Stomach smooth muscle (tissue), 2 donors: ENCODE measurements at regions not wholly inside any gene's neighbourhood (a gene's known extent, or its start where the extent isn't known, plus 50 kb on each side); places are given as distances from the start of the nearest gene placed in this dataset.

Experiments
- H3K27ac ChIP-seq: one replicate; pipeline ENCODE4 v1.7.0; 2013; ENCODE audit warnings: mild to moderate bottlenecking, low read length, inconsistent platforms
- H3K27me3 ChIP-seq, 2 donors: one replicate each; pipeline ENCODE4 v1.7.0; 2013; ENCODE audit warnings: low read length in 2 of 2; ENCODE audit not compliant: insufficient read depth in 2 of 2, control insufficient read depth in 1 of 2
- H3K36me3 ChIP-seq, 2 donors: one replicate each; pipeline ENCODE4 v1.7.0; 2013; ENCODE audit warnings: low read length in 2 of 2; ENCODE audit not compliant: control insufficient read depth in 2 of 2, insufficient read depth in 2 of 2
- H3K4me1 ChIP-seq: one replicate; pipeline ENCODE4 v1.7.0; 2013; ENCODE audit warnings: low read length; ENCODE audit not compliant: control insufficient read depth, insufficient read depth
- H3K4me3 ChIP-seq, 2 donors: one replicate each; pipeline ENCODE4 v1.7.0; 2013; ENCODE audit warnings: low read length in 2 of 2
- H3K9ac ChIP-seq, 2 donors: one replicate each; pipeline ENCODE4 v1.7.0; 2013; ENCODE audit warnings: low read length in 2 of 2, mild to moderate bottlenecking in 1 of 2
- H3K9me3 ChIP-seq, 2 donors: one replicate each; pipeline ENCODE4 v1.7.0; 2013; ENCODE audit warnings: low read length in 2 of 2; ENCODE audit not compliant: control insufficient read depth in 2 of 2
- donor health status: healthy.
- donor health status: Pancreatic carcinoma.

GRCh38 chr14:51561141-51561540 is 90.6 kb upstream of the FRMD6 start:
- Histone ChIP-seq H3K4me3 (no peak overlapping the region), H3K9ac (no peak overlapping the region), H3K27ac (no peak overlapping the region), H3K27me3 (no peaks in the 10 kb centered on the region), H3K9me3 (no peaks in the 10 kb centered on the region), H3K36me3 (no peaks in the 10 kb centered on the region), H3K4me1 (peaks cover 3% of the 10 kb centered on the region)

GRCh38 chr14:51562816-51563215 is 88.9 kb upstream of the FRMD6 start:
- H3K9ac ChIP-seq, result no peak overlapping the region
- no peaks in the 10 kb centered on the region for H3K27me3 ChIP-seq
- H3K4me1 ChIP-seq, result peaks cover 3% of the 10 kb centered on the region
- no peak overlapping the region for H3K27ac ChIP-seq
- H3K4me3 ChIP-seq, result no peak overlapping the region
- H3K36me3 ChIP-seq, result no peaks in the 10 kb centered on the region
- no peaks in the 10 kb centered on the region for H3K9me3 ChIP-seq

- no peaks in the 10 kb centered on the region for H3K36me3 ChIP-seq
- H3K27me3 ChIP-seq, result no peaks in the 10 kb centered on the region
- H3K27ac ChIP-seq, result no peak overlapping the region
- no peaks in the 10 kb centered on the region for H3K9me3 ChIP-seq
- no peak overlapping the region for H3K4me3 ChIP-seq
- no peak overlapping the region for H3K9ac ChIP-seq
- H3K4me1 ChIP-seq, result peaks cover 3% of the 10 kb centered on the region
Measured at GRCh38 chr14:51563560-51563959, 88.2 kb upstream of the FRMD6 start.

GRCh38 chr14:51564460-51564859 is 87.2 kb upstream of the FRMD6 start:
- Histone ChIP-seq H3K36me3 (no peaks in the 10 kb centered on the region), H3K4me3 (no peak overlapping the region), H3K4me1 (peaks cover 4% of the 10 kb centered on the region), H3K9me3 (no peaks in the 10 kb centered on the region), H3K27me3 (no peaks in the 10 kb centered on the region), H3K27ac (no peak overlapping the region), H3K9ac (no peak overlapping the region)

GRCh38 chr14:51564986-51565604 is 86.6 kb upstream of the FRMD6 start:
- H3K9me3 ChIP-seq, result no peaks in the 10 kb centered on the region
- H3K27me3 ChIP-seq, result no peaks in the 10 kb centered on the region
- H3K4me1 ChIP-seq, result peaks cover 4% of the 10 kb centered on the region
- H3K36me3 ChIP-seq, result no peaks in the 10 kb centered on the region
- H3K9ac ChIP-seq, result no peak overlapping the region
- no peak overlapping the region for H3K4me3 ChIP-seq
- no peak overlapping the region for H3K27ac ChIP-seq

GRCh38 chr14:51566831-51567582 is 84.7 kb upstream of the FRMD6 start:
- no peaks in the 10 kb centered on the region for H3K27me3 ChIP-seq
- H3K4me3 ChIP-seq, result no peak overlapping the region
- no peak overlapping the region for H3K9ac ChIP-seq
- H3K4me1 ChIP-seq, result peaks cover 4% of the 10 kb centered on the region
- no peaks in the 10 kb centered on the region for H3K9me3 ChIP-seq
- H3K27ac ChIP-seq, result no peak overlapping the region
- no peaks in the 10 kb centered on the region for H3K36me3 ChIP-seq

GRCh38 chr14:51568366-51568765 is 83.3 kb upstream of the FRMD6 start:
- Histone ChIP-seq H3K9ac (no peak overlapping the region), H3K27me3 (no peaks in the 10 kb centered on the region), H3K4me1 (peaks cover 4% of the 10 kb centered on the region), H3K9me3 (no peaks in the 10 kb centered on the region), H3K27ac (no peak overlapping the region), H3K36me3 (no peaks in the 10 kb centered on the region), H3K4me3 (no peak overlapping the region)

GRCh38 chr14:51573607-51574006 is 78.1 kb upstream of the FRMD6 start:
- peaks cover 3% of the 10 kb centered on the region for H3K4me1 ChIP-seq
- no peaks in the 10 kb centered on the region for H3K27me3 ChIP-seq
- H3K9ac ChIP-seq, result no peak overlapping the region

GRCh38 chr14:51574009-51574408 is 77.7 kb upstream of the FRMD6 start:
- H3K9ac ChIP-seq, result no peak overlapping the region
- no peak overlapping the region for H3K4me3 ChIP-seq
- H3K27ac ChIP-seq, result no peak overlapping the region
- H3K9me3 ChIP-seq, result no peaks in the 10 kb centered on the region
- no peaks in the 10 kb centered on the region for H3K36me3 ChIP-seq
- H3K4me1 ChIP-seq, result no peaks in the 10 kb centered on the region
- H3K27me3 ChIP-seq, result no peaks in the 10 kb centered on the region

More at GRCh38 chr14:51573607-51574006, 78.1 kb upstream of the FRMD6 start:
- Histone ChIP-seq H3K36me3 (no peaks in the 10 kb centered on the region), H3K4me3 (no peak overlapping the region), H3K27ac (no peak overlapping the region), H3K9me3 (no peaks in the 10 kb centered on the region)

GRCh38 chr14:51575349-51576116 is 76.2 kb upstream of the FRMD6 start:
- Histone ChIP-seq H3K27me3 (no peaks in the 10 kb centered on the region), H3K36me3 (no peaks in the 10 kb centered on the region), H3K4me3 (no peak overlapping the region), H3K27ac (no peak overlapping the region), H3K9me3 (no peaks in the 10 kb centered on the region), H3K4me1 (no peaks in the 10 kb centered on the region), H3K9ac (no peak overlapping the region)

- no peaks in the 10 kb centered on the region for H3K27me3 ChIP-seq
- no peak overlapping the region for H3K9ac ChIP-seq
- no peaks in the 10 kb centered on the region for H3K36me3 ChIP-seq
- no peak overlapping the region for H3K4me3 ChIP-seq
- H3K9me3 ChIP-seq, result no peaks in the 10 kb centered on the region
- no peak overlapping the region for H3K27ac ChIP-seq
- no peaks in the 10 kb centered on the region for H3K4me1 ChIP-seq
Measured at GRCh38 chr14:51576117-51576430, 75.6 kb upstream of the FRMD6 start.
